CD4-positive, alpha-beta T cell (primary cell): ENCODE measurements at regions not wholly inside any gene's neighbourhood (a gene's known extent, or its start where the extent isn't known, plus 50 kb on each side); places are given as distances from the start of the nearest gene placed in this dataset.

Source experiments
- ATAC-seq: fragments of 200-7000 bp; cut with Tn5 transposase; one replicate; pipeline ENCODE4 v1.10.0; 2022; ENCODE audit warnings: mild to moderate bottlenecking; ENCODE audit not compliant: poor library complexity
- CTCF ChIA-PET: fragments of 350-600 bp; sonication (Branson Sonifier 250); formaldehyde crosslinking; loops from one replicate; lab custom pipeline; 2021; ENCODE audit warnings: antibody characterized with exemption, inconsistent platforms; lab: Charles Lee
- POLR2A ChIA-PET: fragments of 350-600 bp; sonication (Branson Sonifier 250); formaldehyde crosslinking; loops from one replicate; lab custom pipeline; 2021; ENCODE audit warnings: antibody characterized with exemption, inconsistent platforms; lab: Charles Lee
- DNase-seq, 14 experiments: peaks; one replicate each; pipeline ENCODE4 v3.0.0-alpha.2; 2013 to 2020; ENCODE audit warnings: mixed read lengths in 2 of 14
- H3K27ac ChIP-seq, 2 donors: one replicate each; pipeline versions ENCODE4 v1.5.1 to v1.7.0; 2013; ENCODE audit warnings: low read length in 2 of 2, low read depth in 1 of 2, mild to moderate bottlenecking in 1 of 2
- H3K27me3 ChIP-seq, 2 experiments: 1 replicate in 1 of 2; 2 replicates in 1 of 2; pipeline versions ENCODE4 v1.6.1 to v1.7.0; 2013; ENCODE audit warnings: low read length in 2 of 2, control low read depth in 1 of 2, mild to moderate bottlenecking in 1 of 2, moderate library complexity in 1 of 2; ENCODE audit not compliant: insufficient read depth in 2 of 2, control insufficient read depth in 1 of 2
- H3K36me3 ChIP-seq: one replicate; pipeline ENCODE4 v1.6.1; 2013; ENCODE audit warnings: low read length, control low read depth; ENCODE audit not compliant: insufficient read depth
- H3K4me1 ChIP-seq: one replicate; pipeline ENCODE4 v1.6.1; 2013; ENCODE audit warnings: low read length, control low read depth; ENCODE audit not compliant: insufficient read depth
- H3K4me3 ChIP-seq: one replicate; pipeline ENCODE4 v1.5.1; 2013; ENCODE audit warnings: mild to moderate bottlenecking, low read length, moderate library complexity
- H3K9me3 ChIP-seq, 2 experiments: 1 replicate in 1 of 2; 2 replicates in 1 of 2; pipeline versions ENCODE4 v1.6.1 to v1.7.0; 2013; ENCODE audit warnings: low read length in 2 of 2, mild to moderate bottlenecking in 2 of 2, control low read depth in 1 of 2, moderate library complexity in 1 of 2; ENCODE audit not compliant: control insufficient read depth in 1 of 2, insufficient read depth in 1 of 2
- H3K27ac Mint-ChIP-seq: one replicate; pipeline ENCODE4 v1.8.0; 2020; ENCODE audit warnings: mixed read lengths
- H3K27me3 Mint-ChIP-seq: one replicate; pipeline ENCODE4 v1.8.0; 2021; ENCODE audit warnings: mixed read lengths
- H3K36me3 Mint-ChIP-seq: one replicate; pipeline ENCODE4 v1.8.0; 2021; ENCODE audit warnings: low read depth, mixed read lengths
- H3K4me1 Mint-ChIP-seq: one replicate; pipeline ENCODE4 v1.8.0; 2021; ENCODE audit warnings: low read depth, mixed read lengths
- H3K4me3 Mint-ChIP-seq: one replicate; pipeline ENCODE4 v1.8.0; 2020; ENCODE audit warnings: mild to moderate bottlenecking, mixed read lengths
- H3K9me3 Mint-ChIP-seq: one replicate; pipeline ENCODE4 v1.8.0; 2020; ENCODE audit warnings: mixed read lengths
- intact Hi-C, 2 experiments: fragments of 100-400 bp; cut with DNase I in 1 of 2; cut with micrococcal nuclease in 1 of 2; formaldehyde crosslinking; loops; one replicate each; pipeline versions ENCODE4 v1.15.1 to v1.9.0; 2023 to 2025; cut with DNase I, micrococcal nuclease
- TF ChIP-seq, protein P1 (sequence below): fragments of 200-600 bp; IDR thresholded peaks from one replicate; pipeline ENCODE4 v1.8.0; 2022; ENCODE audit warnings: antibody characterized with exemption, mild to moderate bottlenecking

DNA sequence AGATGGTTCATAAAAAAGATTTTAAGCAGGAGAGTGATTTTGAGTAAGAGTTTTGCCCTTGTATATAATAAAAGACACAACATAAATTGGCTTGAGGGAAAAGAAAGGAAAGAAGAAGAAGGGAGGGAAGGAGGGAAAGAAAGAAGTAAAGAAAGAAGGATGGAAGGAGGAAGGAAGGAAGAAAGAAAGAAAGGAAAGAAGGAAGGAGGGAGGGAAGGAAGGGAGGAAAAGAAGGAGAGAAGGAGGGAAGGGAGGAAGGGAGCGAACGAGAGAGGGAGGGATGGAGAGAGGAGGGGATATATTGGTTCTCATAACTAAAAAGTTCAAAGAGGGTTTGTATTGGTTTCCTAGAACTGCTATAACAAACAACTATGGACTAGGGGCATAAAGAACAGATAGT is 62.2 kb upstream of the PAX7 start:
- H3K27ac Mint-ChIP-seq = no peak overlapping the region
- H3K27me3 Mint-ChIP-seq = peaks cover 60% of the 10 kb centered on the region
- DNase-seq (no peak), ATAC-seq (no peak)
- H3K27me3 ChIP-seq = peaks cover 4 to 8% of the 10 kb centered on the region in 2 experiments
- POLR2A ChIA-PET = no interaction called here
- CTCF ChIA-PET = no interaction called here
- H3K9me3 Mint-ChIP-seq = no peaks in the 10 kb centered on the region
- H3K4me1 Mint-ChIP-seq = no peaks in the 10 kb centered on the region
- no peaks in the 10 kb centered on the region for H3K36me3 ChIP-seq
- TF ChIP-seq, protein P1, sequence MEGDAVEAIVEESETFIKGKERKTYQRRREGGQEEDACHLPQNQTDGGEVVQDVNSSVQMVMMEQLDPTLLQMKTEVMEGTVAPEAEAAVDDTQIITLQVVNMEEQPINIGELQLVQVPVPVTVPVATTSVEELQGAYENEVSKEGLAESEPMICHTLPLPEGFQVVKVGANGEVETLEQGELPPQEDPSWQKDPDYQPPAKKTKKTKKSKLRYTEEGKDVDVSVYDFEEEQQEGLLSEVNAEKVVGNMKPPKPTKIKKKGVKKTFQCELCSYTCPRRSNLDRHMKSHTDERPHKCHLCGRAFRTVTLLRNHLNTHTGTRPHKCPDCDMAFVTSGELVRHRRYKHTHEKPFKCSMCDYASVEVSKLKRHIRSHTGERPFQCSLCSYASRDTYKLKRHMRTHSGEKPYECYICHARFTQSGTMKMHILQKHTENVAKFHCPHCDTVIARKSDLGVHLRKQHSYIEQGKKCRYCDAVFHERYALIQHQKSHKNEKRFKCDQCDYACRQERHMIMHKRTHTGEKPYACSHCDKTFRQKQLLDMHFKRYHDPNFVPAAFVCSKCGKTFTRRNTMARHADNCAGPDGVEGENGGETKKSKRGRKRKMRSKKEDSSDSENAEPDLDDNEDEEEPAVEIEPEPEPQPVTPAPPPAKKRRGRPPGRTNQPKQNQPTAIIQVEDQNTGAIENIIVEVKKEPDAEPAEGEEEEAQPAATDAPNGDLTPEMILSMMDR = no peak
- peaks cover 0 to 10% of the 10 kb centered on the region in 2 experiments for H3K9me3 ChIP-seq
- no peaks in the 10 kb centered on the region for H3K4me1 ChIP-seq
- H3K4me3 Mint-ChIP-seq = no peak overlapping the region
- H3K4me3 ChIP-seq = no peak overlapping the region
- no peak overlapping the region for H3K27ac ChIP-seq
- intact Hi-C loops = no loop called here
- no peaks in the 10 kb centered on the region for H3K36me3 Mint-ChIP-seq

GRCh38 chr1:18569251-18569650 is 61.4 kb upstream of the PAX7 start:
- DNase-seq (no peak), ATAC-seq (no peak)
- no peaks in the 10 kb centered on the region for H3K9me3 Mint-ChIP-seq
- H3K27me3 Mint-ChIP-seq = peaks cover 62% of the 10 kb centered on the region
- H3K4me3 Mint-ChIP-seq = no peak overlapping the region
- no peaks in the 10 kb centered on the region for H3K4me1 ChIP-seq
- H3K4me1 Mint-ChIP-seq = no peaks in the 10 kb centered on the region
- peaks cover 4 to 5% of the 10 kb centered on the region in 2 experiments for H3K27me3 ChIP-seq
- H3K4me3 ChIP-seq = no peak overlapping the region
- POLR2A ChIA-PET = no interaction called here
- TF ChIP-seq, protein P1 = no peak
- H3K9me3 ChIP-seq = peaks cover 0 to 10% of the 10 kb centered on the region in 2 experiments
- no peak overlapping the region for H3K27ac Mint-ChIP-seq
- CTCF ChIA-PET = no interaction called here
- no peak overlapping the region for H3K27ac ChIP-seq
- no peaks in the 10 kb centered on the region for H3K36me3 Mint-ChIP-seq
- no peaks in the 10 kb centered on the region for H3K36me3 ChIP-seq
- intact Hi-C loops = no loop called here

GRCh38 chr1:18569811-18570545 is 60.7 kb upstream of the PAX7 start:
- Mint-ChIP-seq H3K27me3 (peaks cover 57% of the 10 kb centered on the region), H3K27ac (no peak overlapping the region)
- CTCF ChIA-PET = no interaction called here

More at GRCh38 chr1:18569811-18570545, 60.7 kb upstream of the PAX7 start:
- ATAC-seq (no peak), DNase-seq (no peak)
- peaks cover 0 to 10% of the 10 kb centered on the region in 2 experiments for H3K9me3 ChIP-seq
- Mint-ChIP-seq H3K4me3 (no peak overlapping the region), H3K36me3 (no peaks in the 10 kb centered on the region), H3K4me1 (no peaks in the 10 kb centered on the region), H3K9me3 (no peaks in the 10 kb centered on the region)
- TF ChIP-seq, protein P1 = no peak
- peaks cover 3 to 5% of the 10 kb centered on the region in 2 experiments for H3K27me3 ChIP-seq
- POLR2A ChIA-PET = no interaction called here
- H3K36me3 ChIP-seq = no peaks in the 10 kb centered on the region
- H3K4me1 ChIP-seq = no peaks in the 10 kb centered on the region
- H3K27ac ChIP-seq = no peak overlapping the region
- intact Hi-C loops = no loop called here
- no peak overlapping the region for H3K4me3 ChIP-seq
